Small intestine (tissue), 7 donors: ENCODE measurements at regions not wholly inside any gene's neighbourhood (a gene's known extent, or its start where the extent isn't known, plus 50 kb on each side); places are given as distances from the start of the nearest gene placed in this dataset.
"Not testable (repeated sequence)": the region's sequence is repeated elsewhere in the genome, so short reads cannot be mapped to it uniquely, and the experiment has no call there.

ENCODE experiments used
- DNase-seq, 2 donors: peaks; one replicate each; pipeline versions ENCODE4 v3.0.0 to v3.0.0-alpha.2; 2013
- FAIRE-seq: peaks from 2 replicates; lab custom pipeline; 2012; peaks lifted over from hg19 to GRCh38; lab: Jason Lieb, UNC
- H3K27ac ChIP-seq, 3 donors: one replicate each; pipeline ENCODE4 v1.5.1; 2013; ENCODE audit warnings: low read length in 2 of 3, mild to moderate bottlenecking in 2 of 3, control low read depth in 1 of 3, inconsistent platforms in 1 of 3, low read depth in 1 of 3, moderate library complexity in 1 of 3
- H3K27me3 ChIP-seq, 3 donors: one replicate each; pipeline ENCODE4 v1.6.1; 2013; ENCODE audit warnings: low read length in 3 of 3, inconsistent platforms in 1 of 3; ENCODE audit not compliant: control insufficient read depth in 3 of 3, insufficient read depth in 3 of 3
- H3K36me3 ChIP-seq, 3 donors: one replicate each; pipeline ENCODE4 v1.6.1; 2013; ENCODE audit warnings: low read length in 3 of 3, inconsistent platforms in 1 of 3, low read depth in 1 of 3, mild to moderate bottlenecking in 1 of 3, moderate library complexity in 1 of 3; ENCODE audit not compliant: control insufficient read depth in 3 of 3, insufficient read depth in 2 of 3
- H3K4me1 ChIP-seq, 3 donors: one replicate each; pipeline ENCODE4 v1.6.1; 2013; ENCODE audit warnings: low read length in 2 of 3, inconsistent platforms in 1 of 3, low read depth in 1 of 3, mild to moderate bottlenecking in 1 of 3, moderate library complexity in 1 of 3; ENCODE audit not compliant: control insufficient read depth in 3 of 3, insufficient read depth in 2 of 3
- H3K4me3 ChIP-seq, 3 donors: one replicate each; pipeline ENCODE4 v1.5.1; 2013; ENCODE audit warnings: low read length in 3 of 3, control low read depth in 1 of 3, inconsistent platforms in 1 of 3, low read depth in 1 of 3, mild to moderate bottlenecking in 1 of 3, moderate library complexity in 1 of 3
- H3K9me3 ChIP-seq, 2 donors: one replicate each; pipeline ENCODE4 v1.6.1; 2013; ENCODE audit warnings: low read depth in 1 of 2, low read length in 1 of 2; ENCODE audit not compliant: control insufficient read depth in 2 of 2, insufficient read depth in 1 of 2
- WGBS, 3 donors: extraction: QIAGEN DNeasy Blood & Tissue Kit; methylation state at CpG; one replicate each; pipeline ENCODE4 v1.1.7; 2013; 5-methylcytosine and 5-hydroxymethylcytosine counted together
- donor health status: healthy with polysubstance abuse.
- donor health status: control.
- donor health status: control.
- donor health status: Bipolar disorder and iron deficiency.
- donor health status: healthy.

DNA sequence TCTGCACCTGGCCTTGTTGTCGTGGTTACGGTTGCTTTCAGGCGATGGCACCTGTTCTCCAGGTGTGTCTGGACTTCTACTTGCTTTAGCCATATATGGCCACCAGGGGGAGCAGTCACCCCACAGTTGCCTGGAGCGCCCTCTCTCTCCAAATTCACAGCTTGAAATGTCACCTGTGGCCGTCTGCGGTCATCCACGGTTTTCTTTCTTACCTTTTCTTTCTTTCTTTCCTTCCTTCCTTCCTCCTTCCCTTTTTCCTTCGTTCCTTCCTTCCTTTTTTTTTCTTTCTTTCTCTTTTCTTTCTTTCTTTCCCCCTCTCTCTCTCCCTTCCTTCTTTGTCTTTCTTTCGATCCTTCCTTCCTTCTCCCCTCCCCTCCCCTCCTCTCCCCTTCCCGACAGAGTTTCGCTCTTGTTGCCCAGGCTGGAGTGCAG is 150.5 kb upstream of the VKORC1L1 start:
- DNase-seq (peak; percentile 65 to 75), FAIRE-seq (no peak)
- Histone ChIP-seq H3K4me3 (no peak overlapping the region), H3K36me3 (peaks cover 0 to 9% (median 3%) of the 10 kb centered on the region in 3 donors), H3K27me3 (no peaks in the 10 kb centered on the region), H3K9me3 (no peaks in the 10 kb centered on the region), H3K4me1 (no peaks in the 10 kb centered on the region), H3K27ac (no peak overlapping the region)
- 11 to 31% (median 16%) methylated on average over 10 to 11 of the region's 11 CpGs for WGBS, 3 donors

DNA sequence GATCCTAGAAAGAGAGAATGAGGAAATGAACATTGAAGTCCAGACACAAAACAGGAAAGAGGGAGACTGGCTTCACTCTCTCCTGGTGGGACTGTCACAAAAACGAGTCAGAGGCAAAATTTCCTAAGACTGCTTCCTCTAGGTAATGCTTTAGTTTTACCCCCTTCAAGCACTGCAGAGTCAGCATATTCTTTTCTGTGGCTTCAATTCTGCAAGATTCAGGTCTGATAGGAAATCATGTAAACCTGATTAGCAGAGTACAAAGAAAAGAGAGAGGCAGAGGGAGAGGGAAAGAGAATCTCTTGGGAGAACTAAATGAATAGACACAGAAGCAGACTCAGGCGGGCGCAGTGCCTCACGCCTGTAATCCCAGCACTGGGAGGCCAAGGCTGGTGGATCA is 145.7 kb upstream of the VKORC1L1 start:
- H3K36me3 ChIP-seq = peaks cover 0 to 15% (median 3%) of the 10 kb centered on the region in 3 donors
- H3K27me3 ChIP-seq, DNase-seq, H3K9me3 ChIP-seq, H3K4me1 ChIP-seq, H3K4me3 ChIP-seq, FAIRE-seq, H3K27ac ChIP-seq: not testable (repeated sequence)
- 85 to 89% (median 85%) methylated on average over 4 of the region's 4 CpGs for WGBS, 3 donors

DNA sequence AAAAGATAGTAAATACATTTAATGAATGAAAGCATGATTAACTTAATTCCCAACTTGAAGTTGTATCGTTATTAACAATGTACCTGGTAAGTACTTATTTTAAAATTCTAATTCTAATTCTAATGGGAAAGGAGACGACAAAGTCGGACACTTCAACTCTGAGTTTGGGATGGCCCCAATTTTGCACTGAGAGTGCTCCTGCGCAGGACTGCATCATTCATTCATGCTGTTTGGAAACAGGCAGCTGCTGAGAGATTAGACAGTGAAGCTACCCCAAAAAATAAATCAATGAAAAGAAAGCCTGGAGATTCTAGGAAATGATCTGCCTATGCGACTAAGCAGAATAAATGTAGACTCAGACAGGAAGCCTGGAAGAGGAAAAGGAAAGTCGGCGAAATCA is 141.7 kb upstream of the VKORC1L1 start:
- no peaks in the 10 kb centered on the region for H3K27me3 ChIP-seq
- H3K27ac ChIP-seq = no peak overlapping the region
- no peak for DNase-seq
- H3K4me1 ChIP-seq = no peaks in the 10 kb centered on the region
- H3K4me3 ChIP-seq = peak overlapping the region in 2 of 3 donors; percentile 37 to 59
- no peak for FAIRE-seq
- H3K9me3 ChIP-seq = no peaks in the 10 kb centered on the region
- 54 to 63% (median 61%) methylated on average over 7 of the region's 7 CpGs for WGBS, 3 donors
- peaks cover 0 to 13% (median 2%) of the 10 kb centered on the region in 3 donors for H3K36me3 ChIP-seq

DNA sequence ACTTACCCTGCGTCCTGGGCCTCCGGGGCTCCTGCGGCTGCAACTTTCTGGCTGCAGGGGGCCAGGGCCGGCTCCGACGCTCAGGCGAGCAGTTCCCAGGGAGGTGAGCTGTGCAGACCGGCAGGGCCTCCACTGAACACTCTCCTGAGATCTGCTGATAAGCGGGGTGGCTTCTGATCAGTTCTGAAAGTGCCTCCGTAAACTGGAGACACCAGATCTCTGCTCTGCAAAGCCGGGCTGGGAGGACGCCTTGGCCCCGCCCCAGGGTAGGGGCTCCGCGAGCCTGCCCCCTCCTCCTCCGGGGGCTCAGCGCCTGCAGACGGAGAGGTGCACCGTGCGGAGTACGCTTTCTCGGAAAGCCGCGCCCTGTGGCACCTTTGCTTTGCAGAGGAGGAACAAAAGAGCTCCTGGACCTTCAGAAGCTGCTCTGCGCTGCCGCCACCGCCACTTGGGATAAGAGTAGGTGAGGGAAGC is 141.3 kb upstream of the VKORC1L1 start:
- Histone ChIP-seq H3K27ac (no peak overlapping the region), H3K27me3 (no peaks in the 10 kb centered on the region), H3K4me3 (peak overlapping the region; percentile 26 to 59 (median 37)), H3K36me3 (peaks cover 0 to 13% (median under 1%) of the 10 kb centered on the region in 3 donors), H3K9me3 (no peaks in the 10 kb centered on the region), H3K4me1 (no peaks in the 10 kb centered on the region)
- FAIRE-seq = no peak
- peak; percentile 50 to 70 for DNase-seq
- 9 to 21% (median 17%) methylated on average over 25 to 27 of the region's 27 CpGs for WGBS, 3 donors

DNA sequence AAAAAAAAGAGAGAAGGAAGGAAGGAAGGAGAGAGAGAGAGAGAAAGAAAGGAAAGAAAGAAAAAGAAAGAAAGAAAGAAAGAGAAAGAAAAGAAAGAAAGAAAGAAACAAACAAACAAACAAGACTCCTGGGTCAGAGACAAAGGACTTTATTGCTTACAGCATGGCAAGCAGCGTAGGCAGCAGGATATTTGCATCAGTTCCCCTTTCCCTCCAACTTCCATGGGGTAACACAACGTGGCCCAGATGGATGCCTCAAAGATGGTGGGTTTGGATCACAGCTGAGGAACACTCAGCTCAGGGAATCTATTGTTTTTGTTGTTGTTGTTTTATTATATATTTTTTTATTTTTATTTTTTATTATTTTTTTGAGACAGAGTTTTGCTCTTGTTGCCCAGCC is 128.5 kb upstream of the VKORC1L1 start:
- WGBS, 3 donors = 94 to 97% (median 95%) methylated on average over 2 of the region's 2 CpGs
- H3K36me3 ChIP-seq = peaks cover 0 to 13% (median 2%) of the 10 kb centered on the region in 3 donors
- no peaks in the 10 kb centered on the region for H3K27me3 ChIP-seq
- no peak for DNase-seq
- H3K27ac ChIP-seq = no peak overlapping the region
- H3K4me1 ChIP-seq = peaks cover 0 to 2% (median under 1%) of the 10 kb centered on the region in 3 donors
- no peak overlapping the region for H3K4me3 ChIP-seq
- H3K9me3 ChIP-seq = no peaks in the 10 kb centered on the region
- FAIRE-seq = no peak

DNA sequence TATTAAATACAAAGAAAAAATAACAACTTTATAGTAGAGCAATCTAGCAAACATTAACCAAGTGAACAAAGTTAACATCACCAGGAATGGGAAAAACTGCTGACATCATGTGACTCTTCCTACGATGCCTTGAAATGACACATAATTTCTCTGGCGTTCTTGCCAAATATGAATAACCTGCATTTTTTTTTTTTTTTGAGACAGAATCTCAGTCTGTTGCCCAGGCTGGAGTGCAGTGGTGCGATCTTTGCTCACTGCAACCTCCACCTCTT is 126.5 kb upstream of the VKORC1L1 start:
- peaks cover 2 to 7% (median 6%) of the 10 kb centered on the region in 3 donors for H3K4me1 ChIP-seq
- peak overlapping the region in 1 of 3 donors; percentile 4 for H3K27ac ChIP-seq
- DNase-seq (peak in 1 of 2 donors; percentile 58), FAIRE-seq (no peak)
- H3K27me3 ChIP-seq = no peaks in the 10 kb centered on the region
- H3K4me3 ChIP-seq = no peak overlapping the region
- no peaks in the 10 kb centered on the region for H3K9me3 ChIP-seq
- 57 to 70% (median 58%) methylated on average over 3 of the region's 3 CpGs for WGBS, 3 donors
- peaks cover 0 to 2% (median 0%) of the 10 kb centered on the region in 3 donors for H3K36me3 ChIP-seq

DNA sequence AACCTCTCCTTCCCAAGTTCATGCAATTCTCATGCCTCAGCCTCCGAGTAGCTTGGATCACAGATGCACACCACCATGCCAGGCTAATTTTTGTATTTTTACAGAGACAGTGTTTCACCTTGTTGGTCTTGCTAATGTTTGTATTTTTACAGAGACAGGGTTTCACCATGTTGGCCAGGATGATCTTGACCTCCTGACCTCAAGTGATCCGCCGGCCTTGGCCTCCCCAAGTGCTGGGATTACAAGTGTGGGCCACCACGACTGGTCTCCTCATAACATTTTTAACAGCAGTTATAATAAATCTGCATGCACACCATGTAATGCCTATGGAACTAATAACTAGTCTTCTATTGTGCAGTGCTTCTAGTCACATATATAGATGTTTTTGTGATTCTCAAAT is 123.8 kb upstream of the VKORC1L1 start:
- DNase-seq (no peak), FAIRE-seq (no peak)
- Histone ChIP-seq H3K9me3 (no peaks in the 10 kb centered on the region), H3K4me1 (peaks cover 2 to 7% (median 6%) of the 10 kb centered on the region in 3 donors), H3K36me3 (peaks cover 0 to 9% (median 0%) of the 10 kb centered on the region in 3 donors), H3K27me3 (no peaks in the 10 kb centered on the region), H3K27ac (no peak overlapping the region), H3K4me3 (no peak overlapping the region)
- 89 to 97% (median 97%) methylated on average over 4 of the region's 4 CpGs for WGBS, 3 donors

DNA sequence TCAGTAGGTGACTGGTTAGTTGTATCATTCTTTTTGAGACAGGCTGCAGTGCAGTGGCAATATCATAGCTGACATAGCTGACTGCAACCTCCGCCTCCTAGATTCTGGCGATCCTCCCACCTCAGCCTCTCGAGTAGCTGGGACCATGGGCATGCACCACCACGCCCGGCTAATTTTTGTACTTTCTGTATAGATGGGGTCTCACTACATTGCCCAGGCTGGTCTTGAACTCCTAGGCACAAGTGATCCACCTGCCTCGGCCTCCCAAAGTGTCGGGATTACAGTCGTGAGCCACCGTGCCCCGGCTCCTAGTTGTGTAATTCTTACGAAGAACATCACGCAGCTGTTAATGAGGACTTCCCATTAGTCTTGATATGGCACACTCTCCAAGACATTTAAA is 123.4 kb upstream of the VKORC1L1 start:
- no peak for DNase-seq
- WGBS, 3 donors = 93 to 95% (median 94%) methylated on average over 12 of the region's 12 CpGs
- Histone ChIP-seq H3K36me3 (peaks cover 0 to 9% (median 0%) of the 10 kb centered on the region in 3 donors), H3K4me3 (no peak overlapping the region), H3K9me3 (no peaks in the 10 kb centered on the region), H3K27ac (no peak overlapping the region), H3K27me3 (no peaks in the 10 kb centered on the region), H3K4me1 (peaks cover 2 to 7% (median 6%) of the 10 kb centered on the region in 3 donors)
- FAIRE-seq = no peak
